OCI-LY7 (cell line): ENCODE measurements at regions not wholly inside any gene's neighbourhood (a gene's known extent, or its start where the extent isn't known, plus 50 kb on each side); places are given as distances from the start of the nearest gene placed in this dataset.

ENCODE experiments used
- BruUV-seq: library from RNA; stranded (reverse); fragments of 400-500 nt; replicated peaks from 2 replicates; lab custom pipeline; 2021; lab: Mats Ljungman, UMichigan
- CTCF ChIA-PET: fragments of 300-600 bp; sonication (Branson Sonifier 250); formaldehyde crosslinking; loops from one replicate; lab custom pipeline; 2022; ENCODE audit warnings: antibody characterized with exemption; ENCODE audit not compliant: unreplicated experiment; lab: Charles Lee
- POLR2A ChIA-PET: fragments of 300-600 bp; sonication (Branson Sonifier 250); formaldehyde crosslinking; loops from one replicate; lab custom pipeline; 2022; ENCODE audit warnings: antibody characterized with exemption; lab: Charles Lee
- DNase-seq: peaks from one replicate; pipeline ENCODE4 v3.0.0-alpha.2; 2015; ENCODE audit warnings: low spot score
- H2AFZ ChIP-seq: fragments of 200-600 bp; sonication (generic), shearing (Covaris generic); 2 replicates; pipeline ENCODE4 v1.6.1; 2014; ENCODE audit warnings: mild to moderate bottlenecking, antibody characterized with exemption, low read length, moderate library complexity
- H3K27ac ChIP-seq: fragments of 200-600 bp; sonication (generic); 2 replicates; pipeline ENCODE4 v1.5.1; 2014; ENCODE audit warnings: mixed run types, low read depth, mild to moderate bottlenecking, moderate library complexity, low read length, inconsistent platforms; ENCODE audit not compliant: poor library complexity, severe bottlenecking
- H3K36me3 ChIP-seq: fragments of 200-600 bp; sonication (generic); 2 replicates; pipeline ENCODE4 v1.6.1; 2014; ENCODE audit warnings: mild to moderate bottlenecking, antibody characterized with exemption, low read length, moderate library complexity, mixed read lengths; ENCODE audit not compliant: insufficient read depth
- H3K4me1 ChIP-seq: fragments of 200-600 bp; sonication (generic); 2 replicates; pipeline ENCODE4 v1.5.1; 2014; ENCODE audit warnings: mild to moderate bottlenecking, low read length; ENCODE audit not compliant: insufficient read depth, poor library complexity, severe bottlenecking
- H3K4me2 ChIP-seq: fragments of 200-600 bp; sonication (generic); 2 replicates; pipeline ENCODE4 v1.6.1; 2014; ENCODE audit warnings: mild to moderate bottlenecking, low read length
- H3K4me3 ChIP-seq: fragments of 200-600 bp; sonication (generic); 2 replicates; pipeline ENCODE4 v1.5.1; 2014; ENCODE audit warnings: mild to moderate bottlenecking, low read depth, low read length; ENCODE audit not compliant: poor library complexity, severe bottlenecking
- H3K79me2 ChIP-seq: fragments of 200-600 bp; sonication (generic); 2 replicates; pipeline ENCODE4 v1.6.1; 2016; ENCODE audit warnings: low read depth, mild to moderate bottlenecking, low read length, moderate library complexity, mixed read lengths; ENCODE audit not compliant: insufficient read depth
- H3K9me2 ChIP-seq: fragments of 200-600 bp; sonication (generic); 2 replicates; pipeline ENCODE4 v1.6.1; 2016; ENCODE audit warnings: mild to moderate bottlenecking, low read length, mixed read lengths; ENCODE audit not compliant: insufficient read depth
- H3K9me3 ChIP-seq: fragments of 200-600 bp; sonication (generic); 2 replicates; pipeline ENCODE4 v1.6.1; 2014; ENCODE audit warnings: mild to moderate bottlenecking, mixed run types, low read length, mixed read lengths
- H4K20me1 ChIP-seq: fragments of 200-600 bp; sonication (generic); 2 replicates; pipeline ENCODE4 v1.6.1; 2014; ENCODE audit warnings: mild to moderate bottlenecking, antibody characterized with exemption, low read length, moderate library complexity, mixed read lengths; ENCODE audit not compliant: insufficient read depth
- CTCF ChIP-seq: fragments of 200-600 bp; sonication (generic); conservative IDR thresholded peaks from 2 replicates; pipeline ENCODE4 v1.5.1; 2014; ENCODE audit warnings: mild to moderate bottlenecking, antibody characterized with exemption, low read length, moderate library complexity, mixed read lengths
- EZH2phosphoT487 ChIP-seq: fragments of 200-600 bp; sonication (generic); IDR thresholded peaks from 2 replicates; pipeline ENCODE4 v1.6.1; 2018; ENCODE audit warnings: low read depth, borderline replicate concordance, mild to moderate bottlenecking, mixed run types, antibody characterized with exemption, low read length, moderate library complexity, mixed read lengths
- intact Hi-C: fragments of 100-400 bp; cut with micrococcal nuclease; formaldehyde crosslinking; loops from one replicate; pipeline ENCODE4 v1.10.0; 2022; ENCODE audit not compliant: unreplicated experiment

GRCh38 chr17:79546386-79546785 is 64.5 kb downstream of the RBFOX3 start:
- Histone ChIP-seq H3K27ac (no peak overlapping the region), H3K4me1 (no peaks in the 10 kb centered on the region), H4K20me1 (no peaks in the 10 kb centered on the region), H3K79me2 (no peaks in the 10 kb centered on the region), H3K36me3 (no peaks in the 10 kb centered on the region), H3K9me2 (no peaks in the 10 kb centered on the region), H2AFZ (no peak overlapping the region), H3K9me3 (no peaks in the 10 kb centered on the region), H3K4me3 (no peak overlapping the region), H3K4me2 (no peak overlapping the region)
- POLR2A ChIA-PET = no interaction called here
- CTCF ChIA-PET = no interaction called here
- BruUV-seq = no TSS peak
- TF ChIP-seq CTCF (no peak), EZH2phosphoT487 (no peak)
- intact Hi-C loops = no loop called here
- no peak for DNase-seq

- ChIA-PET POLR2A (interaction anchor here (0.6 kb wide), 1 partner anchor 10 kb away, joined by 3 read pairs; no protein-coding TSS in a partner anchor), CTCF (no interaction called here)
- H2AFZ ChIP-seq = no peak overlapping the region
- H3K9me2 ChIP-seq = no peaks in the 10 kb centered on the region
- H3K4me1 ChIP-seq = no peaks in the 10 kb centered on the region
- TF ChIP-seq CTCF (no peak), EZH2phosphoT487 (no peak)
- no peak for DNase-seq
- intact Hi-C loops = no loop called here
- no peaks in the 10 kb centered on the region for H4K20me1 ChIP-seq
- no peaks in the 10 kb centered on the region for H3K9me3 ChIP-seq
- no peak overlapping the region for H3K4me2 ChIP-seq
- H3K27ac ChIP-seq = no peak overlapping the region
- no peak overlapping the region for H3K4me3 ChIP-seq
- H3K79me2 ChIP-seq = no peaks in the 10 kb centered on the region
- no TSS peak for BruUV-seq
- no peaks in the 10 kb centered on the region for H3K36me3 ChIP-seq
These were observed 65.4 kb downstream of the RBFOX3 start for GRCh38 chr17:79545251-79546005.

- Histone ChIP-seq H3K4me2 (no peak overlapping the region), H4K20me1 (no peaks in the 10 kb centered on the region), H3K4me3 (no peak overlapping the region), H3K9me3 (no peaks in the 10 kb centered on the region), H2AFZ (no peak overlapping the region), H3K4me1 (no peaks in the 10 kb centered on the region), H3K27ac (no peak overlapping the region), H3K36me3 (no peaks in the 10 kb centered on the region), H3K79me2 (no peaks in the 10 kb centered on the region), H3K9me2 (no peaks in the 10 kb centered on the region)
- ChIA-PET POLR2A (interaction anchor here (0.6 kb wide), 1 partner anchor 11 kb away, joined by 3 read pairs; no protein-coding TSS in a partner anchor), CTCF (no interaction called here)
- BruUV-seq = no TSS peak
- intact Hi-C loops = no loop called here
- TF ChIP-seq EZH2phosphoT487 = no peak
- no peak for TF ChIP-seq CTCF
- DNase-seq = no peak
These were observed 66.5 kb downstream of the RBFOX3 start for GRCh38 chr17:79544142-79544914.
